ENCODE measurements at regions not wholly inside any gene's neighbourhood (a gene's known extent, or its start where the extent isn't known, plus 50 kb on each side); places are given as distances from the start of the nearest gene placed in this dataset.

- TF ChIP-seq CTCF (IDR thresholded peaks at IDR 0.05) (no peak), POLR2A (IDR thresholded peaks at IDR 0.05) (no peak)
Measured at GRCh38 chr13:107765724-107766401, 449.5 kb downstream of the LIG4 start.

Measured in thyroid gland (tissue), 4 donors.